ENCODE measurements at regions not wholly inside any gene's neighbourhood (a gene's known extent, or its start where the extent isn't known, plus 50 kb on each side); places are given as distances from the start of the nearest gene placed in this dataset.

DNA sequence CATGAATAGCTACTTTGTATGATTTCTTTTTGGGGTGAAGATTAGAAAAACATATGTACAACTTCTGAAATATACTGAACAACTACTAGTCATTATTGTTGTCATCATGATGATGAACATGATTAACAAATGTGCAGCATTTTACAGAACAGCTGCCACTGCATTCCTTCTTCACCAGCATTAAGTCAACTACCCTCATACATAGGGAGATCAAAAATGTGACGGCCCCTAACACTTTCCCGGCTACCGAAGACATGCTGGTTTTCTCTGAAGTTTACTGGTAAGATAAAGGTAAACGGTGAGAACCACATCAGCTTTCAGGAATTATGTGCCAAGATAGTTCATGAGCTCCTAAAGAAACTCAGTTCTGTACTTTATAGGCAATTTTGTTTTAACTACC, 121.0 kb upstream of the LRATD1 start:
- DNase-seq, result no peak

DNA sequence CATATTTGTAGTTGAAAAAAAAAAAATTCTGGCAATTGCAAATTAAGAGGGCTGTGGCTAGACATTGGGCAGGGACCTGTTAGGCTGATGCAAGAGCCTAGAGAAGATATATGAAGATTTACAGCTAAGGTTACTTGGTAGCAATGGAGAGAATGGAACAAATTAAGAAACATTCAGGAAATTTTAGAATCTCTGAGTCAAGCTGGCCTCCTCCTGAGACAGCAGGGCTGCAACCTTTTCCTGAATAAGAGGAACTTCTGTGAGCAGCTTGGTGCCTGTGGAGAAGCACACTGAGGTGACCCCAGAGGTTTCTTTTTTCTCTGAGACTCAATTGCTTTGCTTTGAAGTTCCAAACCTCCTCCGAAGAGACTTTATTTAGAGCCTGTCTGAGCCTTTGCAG, 118.6 kb upstream of the LRATD1 start:
- no peak for DNase-seq

DNA sequence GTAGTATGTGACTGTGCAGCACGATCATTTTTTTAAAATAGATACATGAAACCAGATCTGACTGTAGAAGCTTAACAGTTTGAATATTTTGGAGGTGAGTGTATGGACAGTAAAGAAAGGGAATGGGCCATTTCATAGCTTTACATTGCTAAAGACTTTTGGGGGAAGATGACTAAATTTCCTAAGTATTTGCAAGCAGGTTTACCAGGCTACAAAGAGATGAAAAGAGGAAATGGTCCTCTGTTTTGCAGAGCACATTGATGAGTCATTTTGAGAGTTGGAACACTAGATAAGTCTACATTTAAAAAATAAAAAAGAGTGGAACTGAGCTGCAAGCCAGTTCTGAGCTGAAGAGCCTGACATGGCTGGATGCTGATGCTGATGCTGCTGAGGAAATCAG, 115.7 kb upstream of the LRATD1 start:
- DNase-seq, result no peak

DNA sequence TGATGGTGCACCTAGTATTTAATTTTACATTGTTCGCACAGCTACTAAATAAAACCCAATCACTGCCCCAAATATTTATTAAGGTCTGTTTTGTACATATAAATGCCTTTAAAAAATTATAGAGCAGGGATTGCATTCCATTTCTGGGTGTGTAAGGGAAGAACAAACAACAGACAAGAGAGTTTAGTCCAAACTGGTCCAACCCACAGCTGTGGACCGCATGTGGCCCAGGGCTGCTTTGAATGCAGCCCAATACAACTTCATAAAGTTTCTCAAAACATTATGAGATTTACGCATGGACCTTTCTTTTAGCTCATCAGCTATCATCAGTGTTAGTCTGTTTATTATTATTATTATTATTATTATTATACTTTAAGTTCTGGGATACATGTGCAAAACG, 114.8 kb upstream of the LRATD1 start:
- DNase-seq, result no peak

DNA sequence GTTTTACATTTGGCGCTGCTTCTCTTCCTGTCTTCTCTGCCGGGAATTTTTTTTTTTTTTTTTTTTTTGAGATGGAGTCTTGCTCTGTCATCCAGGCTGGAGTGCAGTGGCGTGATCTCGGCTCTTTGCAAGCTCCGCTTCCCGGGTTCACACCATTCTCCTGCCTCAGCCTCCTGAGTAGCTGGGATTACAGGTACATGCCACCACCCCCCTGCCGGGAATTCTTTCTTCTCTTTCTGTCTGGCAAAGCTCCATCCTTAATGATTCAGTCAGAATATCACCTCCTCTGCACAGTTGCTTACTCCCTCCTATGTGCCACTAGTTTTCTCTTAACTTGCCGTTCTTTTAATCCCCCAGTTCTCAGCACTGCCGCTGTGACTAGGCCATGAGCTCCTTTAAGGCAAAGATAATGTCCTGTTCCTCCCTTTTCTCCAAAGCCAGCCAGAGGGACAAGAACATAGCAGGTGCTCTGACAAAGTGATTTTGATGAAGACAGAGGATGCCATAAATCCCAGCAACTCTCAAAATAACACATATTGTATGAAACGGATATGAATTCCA, 112.1 kb upstream of the LRATD1 start:
- DNase-seq, result no peak

DNA sequence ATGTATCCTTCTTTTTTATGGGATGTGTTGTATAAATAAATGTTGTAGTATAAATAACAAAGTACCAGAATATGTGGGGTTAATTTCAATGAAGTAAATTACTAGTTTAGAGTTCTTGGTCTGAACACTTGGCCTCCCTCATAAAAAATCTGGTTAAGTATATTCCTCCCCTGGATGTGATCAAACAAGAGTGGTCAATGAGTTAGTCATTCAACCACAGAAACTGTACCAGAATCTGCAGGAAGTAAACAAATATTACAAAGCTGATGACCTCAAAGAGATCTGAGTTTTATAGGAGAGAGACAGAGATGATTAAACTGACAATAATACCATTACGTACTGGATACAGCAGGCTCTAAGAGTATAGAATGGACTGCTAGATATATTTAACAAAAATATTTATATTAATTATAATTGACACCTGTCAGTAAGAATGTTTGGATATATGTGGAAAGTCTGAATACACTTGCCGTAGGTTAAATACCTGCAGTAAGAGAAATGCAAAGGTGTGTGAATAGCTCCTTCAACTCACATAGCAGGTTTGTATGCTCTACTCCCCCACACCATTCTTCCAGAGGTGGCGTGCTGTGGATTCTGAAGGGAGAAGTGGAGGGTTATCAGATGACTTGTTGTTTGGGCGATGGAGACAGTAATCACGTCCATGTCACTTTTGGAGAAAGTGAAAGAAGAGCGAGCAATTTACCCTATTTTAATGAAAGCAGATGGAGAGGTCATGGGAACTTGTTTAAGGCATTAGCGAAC, 108.3 kb upstream of the LRATD1 start:
- no peak for DNase-seq

DNA sequence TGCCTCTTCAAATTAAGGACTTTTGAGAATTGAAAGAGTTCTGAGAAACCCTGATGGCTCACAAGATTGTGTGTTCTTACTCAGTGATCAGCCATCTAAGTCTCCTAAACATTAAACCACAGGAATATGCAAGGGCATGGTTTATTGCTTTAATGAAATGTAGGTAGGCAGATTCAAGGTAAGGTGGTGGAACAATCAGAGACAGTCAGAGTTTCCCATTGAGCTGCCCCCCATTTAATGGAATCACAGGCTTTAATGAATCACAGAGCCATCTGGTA, 107.8 kb upstream of the LRATD1 start:
- DNase-seq, result no peak

DNA sequence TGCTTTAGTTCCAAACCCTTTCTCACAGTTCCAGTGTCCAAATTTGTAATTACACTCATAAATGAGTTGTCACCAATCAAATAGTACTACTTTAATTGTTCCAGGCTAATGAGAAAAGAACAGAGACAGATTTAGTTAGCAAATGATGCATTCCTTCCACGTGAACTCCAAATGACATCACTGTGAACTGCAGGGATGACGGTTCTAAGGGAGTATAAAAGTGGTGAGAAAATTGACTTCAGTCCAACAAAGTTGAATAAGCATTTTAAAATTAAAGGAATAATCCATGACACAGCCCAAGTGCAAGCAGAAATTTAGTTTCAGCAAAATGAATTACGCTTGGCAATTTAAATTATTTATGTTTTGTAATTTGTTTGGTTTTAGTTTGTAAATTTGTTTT, 102.0 kb upstream of the LRATD1 start:
- DNase-seq, result no peak

DNA sequence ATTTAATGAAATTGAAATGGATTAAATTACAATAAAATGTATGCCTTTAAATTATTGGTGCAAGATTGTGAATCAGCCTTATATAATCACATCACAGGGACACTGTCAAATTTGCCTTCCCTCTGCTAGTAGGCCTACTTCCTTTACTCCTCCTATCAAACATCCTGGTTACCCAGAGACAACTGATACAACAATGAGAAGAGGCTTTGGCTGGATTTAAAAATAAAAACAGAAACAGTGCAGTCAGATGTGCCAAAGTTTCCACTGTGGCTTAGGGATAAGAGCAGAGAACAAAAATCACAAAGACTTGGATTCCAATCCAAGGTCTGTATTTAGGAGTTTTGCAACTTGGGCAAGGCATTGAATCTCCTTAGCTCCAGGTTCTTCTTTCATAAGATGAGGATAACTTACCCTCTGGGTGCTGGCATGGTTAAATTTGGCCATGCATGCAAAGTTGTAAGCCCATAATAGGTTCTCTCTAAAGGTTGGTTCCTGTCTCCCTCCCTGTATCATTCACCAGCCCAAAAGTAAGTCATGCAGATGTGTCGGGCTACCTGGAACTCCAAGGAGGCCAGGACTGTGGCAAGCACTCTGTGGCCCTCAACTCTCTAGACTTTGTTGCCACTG, 99.3 kb upstream of the LRATD1 start:
- no peak for DNase-seq

DNA sequence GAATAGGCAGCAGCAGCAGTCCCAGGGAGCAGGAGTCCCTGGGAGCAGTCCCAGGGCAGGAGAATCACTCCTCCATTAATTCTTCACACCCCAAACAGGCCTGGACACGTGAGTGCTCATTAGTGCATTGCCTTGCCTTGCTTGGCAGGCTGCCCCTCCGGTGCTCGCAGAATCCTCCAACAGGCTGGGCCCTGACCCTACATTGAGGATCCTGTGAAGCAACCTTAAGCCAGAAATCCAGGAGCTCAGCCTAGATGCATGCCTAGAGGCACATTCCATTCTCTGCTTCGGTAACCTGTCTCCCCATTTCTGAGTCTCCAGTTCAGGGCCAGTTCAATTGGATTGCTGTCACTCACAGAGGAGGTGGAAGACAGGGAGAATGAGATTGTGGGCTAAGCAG, 97.4 kb upstream of the LRATD1 start:
- DNase-seq, result no peak

DNA sequence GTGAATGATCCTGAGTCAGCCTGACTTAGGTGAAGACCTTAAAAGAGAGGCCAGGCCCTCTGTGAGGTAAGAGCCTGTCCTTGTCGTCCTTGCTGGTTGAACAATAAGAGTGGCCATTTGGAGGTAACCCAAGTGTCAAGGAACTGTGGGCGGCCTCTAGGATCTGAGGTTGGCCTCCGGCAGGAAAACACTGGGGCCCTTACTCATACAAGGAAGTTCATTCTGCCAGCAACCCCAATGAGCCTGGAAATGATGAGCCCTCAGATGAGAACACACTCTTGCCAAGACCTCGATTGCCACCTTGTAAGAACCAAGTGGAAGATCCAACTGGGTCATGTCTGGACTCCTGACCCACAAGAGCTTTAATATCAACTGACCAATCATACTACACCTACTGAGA, 95.5 kb upstream of the LRATD1 start:
- no peak for DNase-seq

DNA sequence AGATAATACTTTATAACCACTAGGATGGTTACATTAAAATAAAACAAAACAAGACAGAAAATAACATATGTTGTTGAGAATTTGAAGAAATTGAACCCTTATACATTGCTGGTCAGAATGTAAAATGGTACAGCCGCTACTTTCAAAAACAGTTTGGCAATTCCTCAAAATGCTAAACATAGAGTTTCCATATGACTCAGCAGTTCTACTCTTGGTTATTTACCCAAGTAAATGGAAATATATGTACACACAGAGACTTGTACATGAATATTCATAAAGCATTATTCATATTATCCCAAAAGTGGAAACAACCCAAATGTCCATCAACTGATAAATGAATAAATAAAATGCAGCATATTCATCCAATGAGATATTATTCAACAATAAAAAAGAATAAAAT, 92.5 kb upstream of the LRATD1 start:
- DNase-seq, result no peak

DNA sequence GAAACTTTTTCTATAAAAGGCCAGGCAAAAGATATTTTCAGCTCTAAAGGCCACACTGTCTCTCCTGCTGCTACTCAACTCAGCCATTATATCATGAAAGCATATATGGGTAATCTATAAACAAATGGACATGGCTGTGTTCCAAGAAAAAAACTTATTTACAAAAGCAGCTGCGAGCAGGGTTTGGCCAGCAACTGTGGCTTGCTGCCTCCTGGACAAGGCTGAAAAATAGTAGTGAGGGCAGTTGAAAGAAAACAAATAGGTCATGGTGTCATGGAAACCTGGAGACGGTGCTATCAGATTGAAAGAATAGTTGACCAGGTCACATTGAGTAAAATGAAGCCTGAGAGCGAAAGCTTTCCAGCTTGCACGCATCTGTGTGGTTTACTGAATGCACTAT, 89.2 kb upstream of the LRATD1 start:
- DNase-seq, result no peak

DNA sequence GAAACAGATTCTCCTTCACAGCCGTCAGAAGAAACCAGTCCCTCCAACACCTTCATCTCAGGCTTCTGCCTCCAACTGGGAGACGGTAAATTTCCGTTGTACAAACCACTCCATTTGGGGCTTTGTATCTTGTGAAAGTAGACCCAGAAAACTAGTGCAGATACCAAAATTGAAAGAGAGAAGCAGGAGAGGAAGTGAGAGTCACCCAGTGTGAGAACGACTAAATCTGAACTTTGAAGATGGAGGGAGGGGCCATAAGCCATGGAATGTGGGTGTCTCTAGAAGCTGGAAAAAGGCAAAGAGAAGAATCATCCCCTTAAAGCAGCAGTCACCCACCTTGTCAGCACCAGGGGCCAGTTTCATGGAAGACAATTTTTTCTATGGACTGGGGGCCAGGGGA, 88.3 kb upstream of the LRATD1 start:
- DNase-seq, result no peak

DNA sequence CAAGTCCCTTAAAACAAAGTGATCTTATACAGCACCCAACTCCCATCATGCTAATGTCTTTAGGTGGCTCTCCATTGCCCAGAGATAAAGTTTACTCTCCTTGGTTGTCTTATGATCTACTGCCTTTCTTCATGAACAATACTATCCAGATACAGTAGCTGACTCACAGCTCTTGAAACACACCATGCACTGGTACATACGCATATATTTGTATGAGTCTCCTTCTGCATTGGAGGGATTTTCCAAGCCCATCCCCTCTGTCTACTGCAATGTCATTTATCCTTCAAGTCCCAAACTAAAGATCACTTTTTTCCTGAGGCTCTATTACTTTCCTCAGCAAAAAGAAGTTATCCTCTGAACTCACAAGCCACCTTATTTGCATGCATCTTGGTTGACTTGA, 84.7 kb upstream of the LRATD1 start:
- DNase-seq, result no peak

DNA sequence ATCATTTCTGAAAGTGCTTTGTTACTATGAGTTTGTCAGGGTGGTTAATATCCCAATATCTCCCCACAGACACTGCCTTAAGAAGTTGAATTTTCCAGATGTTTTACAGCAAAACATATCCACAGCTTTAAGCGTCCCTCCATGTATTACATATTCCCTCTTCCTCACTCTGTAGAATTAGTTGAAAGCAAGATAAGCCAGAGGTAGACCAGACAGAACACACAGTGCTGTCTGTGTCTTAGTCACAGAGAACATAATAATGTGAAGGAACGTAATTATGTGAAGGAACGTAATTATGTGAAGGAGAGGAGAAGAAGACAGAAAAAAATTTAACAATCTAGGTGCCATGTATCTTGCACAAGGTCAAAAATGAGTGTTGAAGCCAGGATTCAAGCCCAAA, 81.9 kb upstream of the LRATD1 start:
- no peak for DNase-seq

DNA sequence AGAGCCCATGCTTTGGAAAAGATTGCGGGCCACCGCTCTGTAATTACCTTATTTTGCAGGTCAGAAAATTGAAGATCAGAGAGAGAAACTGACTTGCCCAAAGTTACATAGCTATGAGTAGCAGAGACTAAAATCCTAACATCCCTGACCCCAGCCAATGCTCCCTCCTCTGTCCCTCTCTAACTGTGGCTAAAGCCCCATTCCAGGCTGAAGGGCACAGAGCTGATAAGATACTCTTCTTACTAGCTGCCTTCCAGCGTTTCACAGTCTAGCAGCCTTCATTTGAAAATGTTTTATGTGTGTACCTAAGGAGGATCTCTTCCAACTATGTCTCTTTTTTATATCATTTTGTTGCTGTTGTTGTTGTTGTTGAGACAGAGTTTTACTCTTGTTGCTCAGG, 81.4 kb upstream of the LRATD1 start:
- no peak for DNase-seq

DNA sequence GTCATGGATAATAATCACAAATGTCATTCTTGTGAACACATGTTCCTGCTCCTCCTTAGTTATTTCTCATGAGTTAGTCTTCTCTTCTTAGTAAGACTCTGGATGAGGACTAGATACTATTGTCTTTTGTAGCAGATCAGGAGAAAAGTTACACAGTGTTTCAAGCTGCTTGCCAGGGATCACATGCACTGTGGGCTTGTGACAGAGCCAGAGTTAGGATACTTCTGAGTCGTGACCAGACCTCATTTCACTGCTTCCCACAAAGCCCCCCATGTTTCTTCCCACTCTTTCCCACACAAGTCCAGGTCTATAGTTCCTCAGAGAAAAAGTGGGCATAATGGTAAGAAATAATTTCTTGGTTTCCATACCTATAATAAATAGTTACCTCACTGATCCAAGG, 80.2 kb upstream of the LRATD1 start:
- DNase-seq, result no peak

DNA sequence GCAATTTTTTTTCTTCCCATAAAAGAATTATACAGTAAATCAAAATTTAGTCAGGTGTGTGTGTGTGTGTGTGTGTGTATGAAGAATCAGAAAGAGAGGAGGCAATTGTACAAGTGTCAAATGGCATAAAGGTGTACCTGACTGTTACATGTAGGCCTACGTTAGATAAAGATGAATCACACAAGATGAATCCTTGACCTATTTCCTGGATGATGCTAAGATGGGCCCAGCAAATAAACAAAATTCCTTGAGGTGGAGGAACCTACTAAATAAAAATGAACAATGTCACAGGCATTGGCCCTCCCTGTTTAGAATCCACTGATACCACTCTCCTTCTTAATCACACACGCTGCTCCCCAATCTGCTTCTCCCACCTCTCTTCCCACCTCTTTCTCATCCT, 79.7 kb upstream of the LRATD1 start:
- DNase-seq, result no peak

DNA sequence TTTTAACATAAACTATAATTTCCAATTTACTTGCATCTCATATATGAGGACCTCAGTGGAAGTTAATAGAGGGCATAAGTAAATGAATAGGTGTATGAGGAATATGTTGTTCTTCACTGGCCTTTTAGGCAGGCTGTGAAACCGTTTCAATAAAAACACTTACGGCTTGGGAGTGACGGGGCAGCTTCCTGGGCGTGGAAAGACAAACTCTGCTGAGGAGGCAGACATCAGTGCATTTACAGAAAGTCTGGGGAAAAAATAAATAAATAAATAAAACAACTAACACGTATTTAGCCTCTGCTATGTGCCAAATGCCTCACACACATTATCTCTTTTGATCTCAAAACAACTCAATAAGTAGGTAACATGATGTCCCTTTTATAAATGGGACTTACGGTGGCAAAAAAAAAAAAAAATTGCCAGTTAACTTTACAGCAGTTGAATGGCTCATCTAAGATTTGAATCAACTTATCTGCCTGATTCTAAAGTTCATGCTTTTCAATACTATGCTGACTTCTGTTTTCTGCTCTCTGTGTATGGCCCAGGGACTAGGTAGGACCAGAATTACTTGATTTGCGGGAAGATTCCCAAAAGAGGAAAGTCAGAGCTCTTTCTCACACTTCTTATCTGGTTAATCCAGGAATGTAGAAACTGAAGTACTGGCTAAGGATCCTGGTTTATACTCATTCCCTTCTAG, 77.5 kb upstream of the LRATD1 start:
- no peak for DNase-seq

DNA sequence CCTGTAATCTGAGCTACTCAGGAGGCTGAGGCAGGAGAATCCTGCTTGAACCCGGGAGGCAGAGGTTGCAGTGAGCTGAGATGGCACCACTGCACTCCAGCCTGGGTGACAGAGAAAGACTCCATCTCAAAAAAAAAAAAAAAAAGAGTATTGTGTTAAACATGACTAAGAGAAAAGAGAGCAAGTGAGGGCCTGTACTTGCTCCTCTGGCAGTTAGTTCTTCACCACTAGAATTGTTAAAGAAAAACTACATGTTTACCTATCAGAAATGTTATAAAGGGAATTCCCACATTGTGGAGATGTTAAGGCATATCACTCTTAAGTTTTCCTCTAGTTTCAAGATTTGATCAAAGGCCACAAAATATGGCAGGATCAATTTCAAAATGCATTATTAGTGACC, 75.4 kb upstream of the LRATD1 start:
- DNase-seq, result no peak

DNA sequence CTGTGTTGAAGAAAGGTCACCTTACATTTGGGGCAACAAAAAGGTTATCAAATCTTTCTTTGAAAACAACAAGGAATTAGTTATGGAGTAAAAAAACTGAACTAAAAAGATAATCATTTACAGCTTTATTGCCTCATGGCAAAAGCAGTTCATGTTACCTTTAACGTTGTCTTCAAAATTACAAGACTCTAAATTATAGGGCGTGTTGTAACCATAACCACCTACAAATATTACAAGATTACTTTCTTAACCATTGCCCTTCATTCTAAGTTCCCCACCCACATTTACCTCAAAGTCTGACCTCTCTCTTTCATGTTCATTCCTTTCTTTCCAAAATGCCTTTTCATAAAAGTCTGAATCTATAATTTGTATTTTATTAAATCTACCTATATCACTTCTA, 74.6 kb upstream of the LRATD1 start:
- DNase-seq, result no peak

DNA sequence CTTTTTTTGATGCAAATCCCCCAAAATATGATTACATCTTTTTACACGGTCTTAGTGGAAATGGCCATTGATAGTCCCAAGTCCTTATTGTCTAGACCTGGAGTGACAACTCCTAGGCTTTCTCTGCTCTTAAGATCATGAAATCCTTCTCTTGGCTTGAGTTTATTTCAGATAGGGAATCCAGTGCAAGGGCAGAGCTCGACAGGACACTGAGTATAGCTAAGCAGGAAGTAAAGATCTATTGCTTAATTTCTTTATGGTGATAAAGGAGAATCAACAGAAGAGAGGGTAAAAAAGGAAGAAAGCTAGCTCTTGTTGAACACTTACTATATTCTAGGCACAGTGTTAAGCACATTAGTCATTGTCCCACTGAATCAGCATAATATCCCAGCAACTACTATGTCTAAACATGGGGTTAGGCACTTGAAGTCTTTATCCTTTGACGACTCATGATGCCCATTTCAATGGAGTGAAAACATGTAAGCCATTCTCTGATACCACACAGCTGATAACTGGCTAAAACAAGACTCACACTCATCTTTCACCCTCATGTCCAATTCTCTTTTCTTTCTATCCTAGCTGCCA, 74.1 kb upstream of the LRATD1 start:
- no peak for DNase-seq

DNA sequence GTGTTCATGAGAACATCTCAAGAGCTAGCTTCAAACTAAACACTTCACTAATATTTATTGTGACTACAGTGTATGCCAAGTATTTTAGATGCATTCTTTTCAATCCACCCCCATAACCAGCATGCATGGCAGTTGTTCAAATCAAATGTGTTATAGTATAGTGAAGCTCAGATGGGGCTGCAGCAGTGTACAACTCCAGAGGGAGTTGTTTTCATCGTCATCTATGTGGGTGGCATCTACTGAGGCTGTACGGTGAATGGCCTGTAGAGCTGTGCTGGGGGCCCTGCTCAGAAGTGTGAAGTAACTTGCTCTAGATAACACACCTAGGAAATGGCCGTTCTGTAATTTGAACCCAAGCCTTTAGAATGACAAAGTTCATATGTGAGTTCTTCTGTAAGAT, 71.8 kb upstream of the LRATD1 start:
- no peak for DNase-seq
